CD4-positive, alpha-beta T cell (primary cell): ENCODE measurements at regions not wholly inside any gene's neighbourhood (a gene's known extent, or its start where the extent isn't known, plus 50 kb on each side); places are given as distances from the start of the nearest gene placed in this dataset.
"Not testable (repeated sequence)": the region's sequence is repeated elsewhere in the genome, so short reads cannot be mapped to it uniquely, and the experiment has no call there.

Source experiments
- ATAC-seq: fragments of 200-7000 bp; cut with Tn5 transposase; one replicate; pipeline ENCODE4 v1.10.0; 2022; ENCODE audit warnings: mild to moderate bottlenecking; ENCODE audit not compliant: poor library complexity
- CTCF ChIA-PET: fragments of 350-600 bp; sonication (Branson Sonifier 250); formaldehyde crosslinking; loops from one replicate; lab custom pipeline; 2021; ENCODE audit warnings: antibody characterized with exemption, inconsistent platforms; lab: Charles Lee
- POLR2A ChIA-PET: fragments of 350-600 bp; sonication (Branson Sonifier 250); formaldehyde crosslinking; loops from one replicate; lab custom pipeline; 2021; ENCODE audit warnings: antibody characterized with exemption, inconsistent platforms; lab: Charles Lee
- DNase-seq, 14 experiments: peaks; one replicate each; pipeline ENCODE4 v3.0.0-alpha.2; 2013 to 2020; ENCODE audit warnings: mixed read lengths in 2 of 14
- H3K27ac ChIP-seq, 2 donors: one replicate each; pipeline versions ENCODE4 v1.5.1 to v1.7.0; 2013; ENCODE audit warnings: low read length in 2 of 2, low read depth in 1 of 2, mild to moderate bottlenecking in 1 of 2
- H3K27me3 ChIP-seq, 2 experiments: 1 replicate in 1 of 2; 2 replicates in 1 of 2; pipeline versions ENCODE4 v1.6.1 to v1.7.0; 2013; ENCODE audit warnings: low read length in 2 of 2, control low read depth in 1 of 2, mild to moderate bottlenecking in 1 of 2, moderate library complexity in 1 of 2; ENCODE audit not compliant: insufficient read depth in 2 of 2, control insufficient read depth in 1 of 2
- H3K36me3 ChIP-seq: one replicate; pipeline ENCODE4 v1.6.1; 2013; ENCODE audit warnings: low read length, control low read depth; ENCODE audit not compliant: insufficient read depth
- H3K4me1 ChIP-seq: one replicate; pipeline ENCODE4 v1.6.1; 2013; ENCODE audit warnings: low read length, control low read depth; ENCODE audit not compliant: insufficient read depth
- H3K4me3 ChIP-seq: one replicate; pipeline ENCODE4 v1.5.1; 2013; ENCODE audit warnings: mild to moderate bottlenecking, low read length, moderate library complexity
- H3K9me3 ChIP-seq, 2 experiments: 1 replicate in 1 of 2; 2 replicates in 1 of 2; pipeline versions ENCODE4 v1.6.1 to v1.7.0; 2013; ENCODE audit warnings: low read length in 2 of 2, mild to moderate bottlenecking in 2 of 2, control low read depth in 1 of 2, moderate library complexity in 1 of 2; ENCODE audit not compliant: control insufficient read depth in 1 of 2, insufficient read depth in 1 of 2
- H3K27ac Mint-ChIP-seq: one replicate; pipeline ENCODE4 v1.8.0; 2020; ENCODE audit warnings: mixed read lengths
- H3K27me3 Mint-ChIP-seq: one replicate; pipeline ENCODE4 v1.8.0; 2021; ENCODE audit warnings: mixed read lengths
- H3K36me3 Mint-ChIP-seq: one replicate; pipeline ENCODE4 v1.8.0; 2021; ENCODE audit warnings: low read depth, mixed read lengths
- H3K4me1 Mint-ChIP-seq: one replicate; pipeline ENCODE4 v1.8.0; 2021; ENCODE audit warnings: low read depth, mixed read lengths
- H3K4me3 Mint-ChIP-seq: one replicate; pipeline ENCODE4 v1.8.0; 2020; ENCODE audit warnings: mild to moderate bottlenecking, mixed read lengths
- H3K9me3 Mint-ChIP-seq: one replicate; pipeline ENCODE4 v1.8.0; 2020; ENCODE audit warnings: mixed read lengths
- intact Hi-C, 2 experiments: fragments of 100-400 bp; cut with DNase I in 1 of 2; cut with micrococcal nuclease in 1 of 2; formaldehyde crosslinking; loops; one replicate each; pipeline versions ENCODE4 v1.15.1 to v1.9.0; 2023 to 2025; cut with DNase I, micrococcal nuclease
- TF ChIP-seq, protein P1 (sequence below): fragments of 200-600 bp; IDR thresholded peaks from one replicate; pipeline ENCODE4 v1.8.0; 2022; ENCODE audit warnings: antibody characterized with exemption, mild to moderate bottlenecking

DNA sequence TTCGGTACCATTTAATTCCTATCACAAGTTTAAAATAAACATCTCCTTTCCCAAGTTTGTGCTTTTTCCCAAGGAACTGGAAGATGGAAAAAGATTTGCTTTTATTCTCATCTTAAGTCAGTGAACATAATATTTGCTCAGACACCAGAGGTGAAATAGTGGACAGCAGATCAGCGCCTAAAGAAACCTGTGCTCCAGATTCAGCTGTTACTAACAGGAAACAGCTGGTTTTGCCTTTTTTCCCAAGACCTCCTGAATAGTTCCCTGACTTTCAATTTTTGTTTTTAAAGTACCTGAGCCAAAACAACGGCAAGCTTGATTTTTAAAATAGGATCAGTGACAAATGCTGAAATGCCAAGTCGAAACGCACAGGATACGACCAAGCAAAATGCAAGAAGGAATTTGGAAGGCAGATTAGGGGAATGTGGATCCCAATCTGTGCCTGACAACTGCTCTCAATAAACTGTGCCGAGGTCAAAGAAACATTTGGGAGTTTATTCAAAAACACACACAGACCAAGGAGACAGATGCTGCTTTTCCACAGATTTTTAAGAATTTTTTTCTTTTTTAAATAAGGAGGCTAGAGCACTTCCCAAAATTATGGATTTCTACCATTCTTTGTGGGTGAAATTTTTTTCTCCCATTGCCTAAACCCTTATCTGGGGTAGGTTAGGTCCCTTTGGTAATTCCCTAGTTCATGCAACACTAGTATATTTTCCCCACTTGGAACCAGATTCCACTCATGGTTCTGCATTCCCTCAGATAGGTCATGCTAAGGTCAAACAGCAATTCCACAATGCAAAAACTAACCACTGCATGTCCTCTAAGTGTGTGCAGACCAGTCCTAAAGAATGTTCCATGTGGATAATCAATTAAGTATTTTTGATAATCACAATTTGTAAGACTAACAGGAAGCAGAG lies 121.5 kb upstream of the PDE1A start:
- intact Hi-C loops = no loop called here
- TF ChIP-seq, protein P1, sequence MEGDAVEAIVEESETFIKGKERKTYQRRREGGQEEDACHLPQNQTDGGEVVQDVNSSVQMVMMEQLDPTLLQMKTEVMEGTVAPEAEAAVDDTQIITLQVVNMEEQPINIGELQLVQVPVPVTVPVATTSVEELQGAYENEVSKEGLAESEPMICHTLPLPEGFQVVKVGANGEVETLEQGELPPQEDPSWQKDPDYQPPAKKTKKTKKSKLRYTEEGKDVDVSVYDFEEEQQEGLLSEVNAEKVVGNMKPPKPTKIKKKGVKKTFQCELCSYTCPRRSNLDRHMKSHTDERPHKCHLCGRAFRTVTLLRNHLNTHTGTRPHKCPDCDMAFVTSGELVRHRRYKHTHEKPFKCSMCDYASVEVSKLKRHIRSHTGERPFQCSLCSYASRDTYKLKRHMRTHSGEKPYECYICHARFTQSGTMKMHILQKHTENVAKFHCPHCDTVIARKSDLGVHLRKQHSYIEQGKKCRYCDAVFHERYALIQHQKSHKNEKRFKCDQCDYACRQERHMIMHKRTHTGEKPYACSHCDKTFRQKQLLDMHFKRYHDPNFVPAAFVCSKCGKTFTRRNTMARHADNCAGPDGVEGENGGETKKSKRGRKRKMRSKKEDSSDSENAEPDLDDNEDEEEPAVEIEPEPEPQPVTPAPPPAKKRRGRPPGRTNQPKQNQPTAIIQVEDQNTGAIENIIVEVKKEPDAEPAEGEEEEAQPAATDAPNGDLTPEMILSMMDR = no peak
- Mint-ChIP-seq H3K9me3 (no peaks in the 10 kb centered on the region), H3K27ac (no peak overlapping the region), H3K4me3 (no peak overlapping the region), H3K4me1 (no peaks in the 10 kb centered on the region), H3K27me3 (peaks cover 4% of the 10 kb centered on the region), H3K36me3 (no peaks in the 10 kb centered on the region)
- no peak overlapping the region for H3K4me3 ChIP-seq
- H3K9me3 ChIP-seq = peaks cover 0 to 4% of the 10 kb centered on the region in 2 experiments
- CTCF ChIA-PET = no interaction called here
- POLR2A ChIA-PET = no interaction called here
- H3K4me1 ChIP-seq = no peaks in the 10 kb centered on the region
- no peak for DNase-seq
- H3K27me3 ChIP-seq = no peaks in the 10 kb centered on the region
- ATAC-seq = no peak
- H3K36me3 ChIP-seq = no peaks in the 10 kb centered on the region
- no peak overlapping the region for H3K27ac ChIP-seq

DNA sequence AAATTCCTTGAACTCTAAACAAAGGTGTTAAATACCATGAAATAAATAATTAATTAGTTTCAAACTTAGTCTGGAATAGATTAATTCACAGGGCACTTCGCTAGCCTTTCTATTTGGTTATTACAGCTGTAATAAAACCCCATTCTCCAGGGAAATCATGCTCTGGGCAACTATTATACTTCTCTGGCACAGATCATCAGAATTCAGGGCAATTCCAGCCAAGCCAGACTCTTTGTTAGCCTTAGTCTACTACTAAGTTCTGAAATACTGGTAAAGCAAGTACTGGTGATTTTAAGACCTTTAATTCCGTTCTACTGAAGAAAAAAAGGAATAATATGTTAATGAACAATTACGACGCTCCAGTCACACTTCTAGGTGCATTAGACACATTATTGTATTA lies 123.4 kb upstream of the PDE1A start:
- H3K27me3 Mint-ChIP-seq = peaks cover 7% of the 10 kb centered on the region
- intact Hi-C loops = no loop called here
- no peak overlapping the region for H3K27ac Mint-ChIP-seq
- no peak for ATAC-seq
- no peak overlapping the region for H3K4me3 ChIP-seq
- H3K4me1 Mint-ChIP-seq = no peaks in the 10 kb centered on the region
- ChIA-PET CTCF (no interaction called here), POLR2A (no interaction called here)
- H3K27ac ChIP-seq = no peak overlapping the region
- H3K4me1 ChIP-seq = no peaks in the 10 kb centered on the region
- H3K9me3 Mint-ChIP-seq = peaks cover 1% of the 10 kb centered on the region
- peaks cover 0 to 4% of the 10 kb centered on the region in 2 experiments for H3K9me3 ChIP-seq
- DNase-seq = no peak
- H3K4me3 Mint-ChIP-seq = no peak overlapping the region
- no peaks in the 10 kb centered on the region for H3K27me3 ChIP-seq
- TF ChIP-seq, protein P1 = no peak
- no peaks in the 10 kb centered on the region for H3K36me3 Mint-ChIP-seq
- no peaks in the 10 kb centered on the region for H3K36me3 ChIP-seq

DNA sequence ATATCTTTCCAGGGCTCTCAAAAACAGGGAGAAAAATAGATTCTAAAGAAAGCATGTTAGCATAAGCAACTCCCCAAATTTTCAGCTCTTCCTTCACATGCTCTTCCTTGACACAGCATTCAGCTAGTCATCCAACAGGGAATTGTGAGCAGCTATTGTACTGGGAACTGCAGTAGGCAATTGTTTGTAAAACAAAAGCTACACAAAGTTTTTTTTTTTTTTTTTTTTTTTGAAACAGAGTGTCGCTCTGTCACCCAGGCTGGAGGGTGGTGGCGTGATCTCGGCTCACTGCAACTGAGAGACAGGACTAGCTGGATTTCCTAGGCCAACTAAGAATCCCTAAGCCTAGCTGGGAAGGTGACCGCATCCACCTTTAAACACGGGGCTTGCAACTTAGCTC lies 125.4 kb upstream of the PDE1A start:
- H3K27me3 ChIP-seq, H3K9me3 Mint-ChIP-seq, H3K4me1 Mint-ChIP-seq, H3K27ac ChIP-seq, H3K4me3 ChIP-seq, DNase-seq, H3K4me1 ChIP-seq, ATAC-seq, intact Hi-C loops, CTCF ChIA-PET, H3K4me3 Mint-ChIP-seq, POLR2A ChIA-PET, H3K27ac Mint-ChIP-seq, H3K36me3 Mint-ChIP-seq, H3K9me3 ChIP-seq, H3K36me3 ChIP-seq: not testable (repeated sequence)
- peaks cover 11% of the 10 kb centered on the region for H3K27me3 Mint-ChIP-seq

DNA sequence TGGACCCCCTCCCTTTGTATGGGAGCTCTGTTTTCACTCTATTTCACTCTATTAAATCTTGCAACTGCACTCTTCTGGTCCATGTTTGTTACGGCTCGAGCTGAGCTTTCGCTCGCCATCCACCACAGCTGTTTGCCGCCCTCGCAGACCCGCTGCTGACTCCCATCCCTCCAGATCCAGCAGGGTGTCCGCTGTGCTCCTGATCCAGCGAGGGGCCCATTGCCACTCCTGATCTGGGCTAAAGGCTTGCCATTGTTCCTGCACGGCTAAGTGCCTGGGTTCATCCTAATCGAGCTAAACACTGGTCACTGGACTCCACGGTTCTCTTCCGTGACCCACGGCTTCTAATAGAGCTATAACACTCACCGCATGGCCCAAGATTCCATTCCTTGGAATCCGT lies 125.9 kb upstream of the PDE1A start:
- H3K4me1 ChIP-seq, H3K36me3 Mint-ChIP-seq, H3K4me1 Mint-ChIP-seq, H3K36me3 ChIP-seq, ATAC-seq, H3K27ac Mint-ChIP-seq, CTCF ChIA-PET, H3K27ac ChIP-seq, H3K4me3 Mint-ChIP-seq, H3K9me3 Mint-ChIP-seq, H3K27me3 ChIP-seq, H3K9me3 ChIP-seq, intact Hi-C loops, DNase-seq, POLR2A ChIA-PET, H3K4me3 ChIP-seq: not testable (repeated sequence)
- peaks cover 11% of the 10 kb centered on the region for H3K27me3 Mint-ChIP-seq
